GM03348 (cell line): ENCODE measurements at regions not wholly inside any gene's neighbourhood (a gene's known extent, or its start where the extent isn't known, plus 50 kb on each side); places are given as distances from the start of the nearest gene placed in this dataset.
"Not testable (repeated sequence)": the region's sequence is repeated elsewhere in the genome, so short reads cannot be mapped to it uniquely, and the experiment has no call there.

ENCODE experiments used
- DNase-seq: peaks from one replicate; pipeline ENCODE4 v3.0.0; 2012; ENCODE audit warnings: low spot score

GRCh38 chr19:57033576-57033975 lies 86.2 kb upstream of the USP29 start:
- DNase-seq, result no peak

GRCh38 chr19:57034544-57034943 lies 85.2 kb upstream of the USP29 start:
- DNase-seq, result no peak

- DNase-seq, result not testable (repeated sequence)
Measured at GRCh38 chr19:57035740-57036139, 84.0 kb upstream of the USP29 start.

- no peak for DNase-seq
Measured at GRCh38 chr19:57037556-57037955, 82.2 kb upstream of the USP29 start.

- no peak for DNase-seq
Measured at GRCh38 chr19:57047743-57048142, 72.0 kb upstream of the USP29 start.

GRCh38 chr19:57050863-57051262 lies 68.9 kb upstream of the USP29 start:
- DNase-seq, result no peak

GRCh38 chr19:57052081-57052480 lies 67.7 kb upstream of the USP29 start:
- DNase-seq, result no peak

GRCh38 chr19:57053401-57053800 lies 66.4 kb upstream of the USP29 start:
- DNase-seq, result no peak

- no peak for DNase-seq
Measured at GRCh38 chr19:57055956-57056355, 63.8 kb upstream of the USP29 start.

GRCh38 chr19:57057036-57057686 lies 62.6 kb upstream of the USP29 start:
- no peak for DNase-seq

GRCh38 chr19:57058871-57059270 lies 60.9 kb upstream of the USP29 start:
- DNase-seq, result no peak

- DNase-seq, result no peak
Measured at GRCh38 chr19:57063070-57063469, 56.7 kb upstream of the USP29 start.

- no peak for DNase-seq
Measured at GRCh38 chr19:57067440-57067839, 52.3 kb upstream of the USP29 start.

- no peak for DNase-seq
Measured at GRCh38 chr19:57068311-57068710, 51.5 kb upstream of the USP29 start.

- DNase-seq, result no peak
Measured at GRCh38 chr19:57068921-57069697, 50.7 kb upstream of the USP29 start.
